Parathyroid adenoma (tissue), 2 donors: ENCODE measurements at regions not wholly inside any gene's neighbourhood (a gene's known extent, or its start where the extent isn't known, plus 50 kb on each side); places are given as distances from the start of the nearest gene placed in this dataset.

Source experiments
- H2AFZ ChIP-seq: fragments of 300-600 bp; sonication (generic); one replicate; pipeline ENCODE4 v1.7.0; 2017; ENCODE audit warnings: antibody characterized with exemption, mild to moderate bottlenecking
- H3K27ac ChIP-seq: fragments of 300-600 bp; sonication (generic); one replicate; pipeline ENCODE4 v1.7.0; 2017
- H3K27me3 ChIP-seq: fragments of 300-600 bp; sonication (generic); one replicate; pipeline ENCODE4 v1.7.0; 2017; ENCODE audit warnings: low read length; ENCODE audit not compliant: control insufficient read depth, insufficient read depth
- H3K36me3 ChIP-seq: fragments of 300-600 bp; sonication (generic); one replicate; pipeline ENCODE4 v1.7.0; 2017; ENCODE audit warnings: low read length; ENCODE audit not compliant: control insufficient read depth, insufficient read depth
- H3K4me1 ChIP-seq: fragments of 300-600 bp; sonication (generic); one replicate; pipeline ENCODE4 v1.7.0; 2017; ENCODE audit warnings: control low read depth
- H3K4me2 ChIP-seq: fragments of 300-600 bp; sonication (generic); one replicate; pipeline ENCODE4 v1.7.0; 2017; ENCODE audit warnings: low read length
- H3K4me3 ChIP-seq: fragments of 300-600 bp; sonication (generic); one replicate; pipeline ENCODE4 v1.7.0; 2017; ENCODE audit warnings: low read depth, low read length
- H3K79me2 ChIP-seq: fragments of 300-600 bp; sonication (generic); one replicate; pipeline ENCODE4 v1.7.0; 2017; ENCODE audit warnings: control low read depth
- H3K9ac ChIP-seq: fragments of 300-600 bp; sonication (generic); one replicate; pipeline ENCODE4 v1.7.0; 2017; ENCODE audit warnings: mild to moderate bottlenecking
- H3K9me3 ChIP-seq: fragments of 300-600 bp; sonication (generic); one replicate; pipeline ENCODE4 v1.7.0; 2017; ENCODE audit warnings: low read length; ENCODE audit not compliant: control insufficient read depth
- TF ChIP-seq, protein P1 (sequence below): fragments of 300-600 bp; sonication (generic); IDR thresholded peaks from one replicate; pipeline ENCODE4 v1.7.0; 2017; ENCODE audit warnings: antibody characterized with exemption, mild to moderate bottlenecking
- donor health status: primary hyperparathyroidism.

GRCh38 chr10:3622845-3623621 lies 162.0 kb downstream of the KLF6 start:
- Histone ChIP-seq H3K79me2 (no peaks in the 10 kb centered on the region), H3K4me2 (no peak overlapping the region), H3K9me3 (no peaks in the 10 kb centered on the region), H3K36me3 (no peaks in the 10 kb centered on the region), H2AFZ (no peak overlapping the region), H3K4me1 (no peaks in the 10 kb centered on the region), H3K27me3 (no peaks in the 10 kb centered on the region), H3K4me3 (no peak overlapping the region), H3K9ac (no peak overlapping the region), H3K27ac (no peak overlapping the region)
- TF ChIP-seq, protein P1, sequence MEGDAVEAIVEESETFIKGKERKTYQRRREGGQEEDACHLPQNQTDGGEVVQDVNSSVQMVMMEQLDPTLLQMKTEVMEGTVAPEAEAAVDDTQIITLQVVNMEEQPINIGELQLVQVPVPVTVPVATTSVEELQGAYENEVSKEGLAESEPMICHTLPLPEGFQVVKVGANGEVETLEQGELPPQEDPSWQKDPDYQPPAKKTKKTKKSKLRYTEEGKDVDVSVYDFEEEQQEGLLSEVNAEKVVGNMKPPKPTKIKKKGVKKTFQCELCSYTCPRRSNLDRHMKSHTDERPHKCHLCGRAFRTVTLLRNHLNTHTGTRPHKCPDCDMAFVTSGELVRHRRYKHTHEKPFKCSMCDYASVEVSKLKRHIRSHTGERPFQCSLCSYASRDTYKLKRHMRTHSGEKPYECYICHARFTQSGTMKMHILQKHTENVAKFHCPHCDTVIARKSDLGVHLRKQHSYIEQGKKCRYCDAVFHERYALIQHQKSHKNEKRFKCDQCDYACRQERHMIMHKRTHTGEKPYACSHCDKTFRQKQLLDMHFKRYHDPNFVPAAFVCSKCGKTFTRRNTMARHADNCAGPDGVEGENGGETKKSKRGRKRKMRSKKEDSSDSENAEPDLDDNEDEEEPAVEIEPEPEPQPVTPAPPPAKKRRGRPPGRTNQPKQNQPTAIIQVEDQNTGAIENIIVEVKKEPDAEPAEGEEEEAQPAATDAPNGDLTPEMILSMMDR: no peak

DNA sequence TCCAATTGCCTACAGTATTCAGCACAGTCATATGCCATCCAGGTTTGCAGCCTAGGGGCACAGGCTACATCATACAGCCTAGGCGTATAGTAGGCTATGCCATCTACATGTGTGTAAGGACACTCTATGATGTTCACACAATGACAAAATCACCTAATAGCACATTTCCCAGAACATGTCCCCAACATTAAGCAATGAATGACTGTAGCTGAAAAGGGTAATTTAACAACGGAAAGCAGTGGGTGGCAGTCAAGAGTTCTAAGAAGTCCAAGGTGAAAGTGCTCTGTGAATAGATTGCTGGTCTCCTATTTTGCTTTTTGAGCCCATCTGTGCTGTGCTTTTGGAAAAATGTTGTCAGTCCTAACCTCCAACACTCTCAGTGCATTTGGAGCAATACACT lies 162.6 kb downstream of the KLF6 start:
- H3K4me2 ChIP-seq: no peak overlapping the region
- no peaks in the 10 kb centered on the region for H3K9me3 ChIP-seq
- TF ChIP-seq, protein P1: no peak
- H3K4me1 ChIP-seq: no peaks in the 10 kb centered on the region
- H2AFZ ChIP-seq: no peak overlapping the region
- H3K79me2 ChIP-seq: no peaks in the 10 kb centered on the region
- no peak overlapping the region for H3K4me3 ChIP-seq
- H3K36me3 ChIP-seq: no peaks in the 10 kb centered on the region
- H3K9ac ChIP-seq: no peak overlapping the region
- no peaks in the 10 kb centered on the region for H3K27me3 ChIP-seq
- H3K27ac ChIP-seq: no peak overlapping the region

DNA sequence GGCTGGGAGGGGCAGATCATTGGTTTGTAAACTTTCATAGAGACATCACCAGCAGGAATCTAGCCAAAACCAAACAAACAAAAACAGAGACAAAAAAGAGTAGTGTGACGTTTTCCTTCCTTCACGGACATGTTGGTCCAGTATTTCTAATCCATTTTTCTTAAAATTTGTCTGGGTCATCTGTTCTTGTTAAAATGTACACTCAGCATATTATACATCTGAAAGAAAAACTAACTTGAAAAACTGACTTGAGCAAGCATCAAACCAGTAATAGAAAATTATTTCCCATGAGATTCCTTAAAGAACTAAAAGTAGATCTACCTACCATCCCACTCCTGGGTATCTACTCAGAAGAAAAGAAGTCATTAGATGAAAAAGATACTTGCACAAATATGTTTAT lies 164.2 kb downstream of the KLF6 start:
- Histone ChIP-seq H2AFZ (no peak overlapping the region), H3K36me3 (no peaks in the 10 kb centered on the region), H3K79me2 (no peaks in the 10 kb centered on the region), H3K4me2 (no peak overlapping the region), H3K4me1 (no peaks in the 10 kb centered on the region), H3K27me3 (no peaks in the 10 kb centered on the region), H3K27ac (no peak overlapping the region), H3K4me3 (no peak overlapping the region), H3K9ac (no peak overlapping the region), H3K9me3 (no peaks in the 10 kb centered on the region)
- TF ChIP-seq, protein P1: no peak

DNA sequence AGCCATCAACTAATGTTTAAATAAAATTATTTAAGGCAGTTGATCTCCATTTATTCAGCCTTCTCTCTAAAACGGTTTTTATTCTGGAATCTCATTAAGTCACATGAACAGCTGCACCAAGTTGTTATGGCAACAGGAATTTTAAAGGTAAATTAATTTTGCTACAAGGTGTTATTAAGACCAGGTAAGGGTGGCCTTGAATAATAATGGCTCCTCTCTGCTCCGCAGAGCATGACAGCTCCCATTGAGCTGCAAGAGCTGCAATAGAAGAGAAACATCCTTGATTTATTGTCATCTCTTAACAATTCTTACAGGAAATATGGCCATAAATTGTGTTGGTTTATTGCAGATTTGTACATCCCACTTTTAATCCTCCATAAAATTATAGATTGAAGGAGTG lies 165.8 kb downstream of the KLF6 start:
- Histone ChIP-seq H3K9me3 (no peaks in the 10 kb centered on the region), H3K9ac (no peak overlapping the region), H3K36me3 (no peaks in the 10 kb centered on the region), H3K4me2 (no peak overlapping the region), H3K4me3 (no peak overlapping the region), H2AFZ (no peak overlapping the region), H3K4me1 (no peaks in the 10 kb centered on the region), H3K79me2 (no peaks in the 10 kb centered on the region), H3K27ac (no peak overlapping the region), H3K27me3 (no peaks in the 10 kb centered on the region)
- TF ChIP-seq, protein P1: no peak

GRCh38 chr10:3616880-3617279 lies 168.1 kb downstream of the KLF6 start:
- Histone ChIP-seq H3K27ac (no peak overlapping the region), H3K4me1 (no peaks in the 10 kb centered on the region), H3K36me3 (no peaks in the 10 kb centered on the region), H3K79me2 (no peaks in the 10 kb centered on the region), H3K27me3 (no peaks in the 10 kb centered on the region), H2AFZ (no peak overlapping the region), H3K9me3 (no peaks in the 10 kb centered on the region), H3K4me2 (no peak overlapping the region), H3K9ac (no peak overlapping the region), H3K4me3 (no peak overlapping the region)
- TF ChIP-seq, protein P1: no peak
